H1 (cell line): ENCODE measurements at regions not wholly inside any gene's neighbourhood (a gene's known extent, or its start where the extent isn't known, plus 50 kb on each side); places are given as distances from the start of the nearest gene placed in this dataset.

Experiments used
- CTCF ChIA-PET: fragments of 300-600 bp; sonication (Branson Sonifier 250); formaldehyde crosslinking; loops from one replicate; lab custom pipeline; 2021; ENCODE audit not compliant: partially characterized antibody; lab: Charles Lee
- POLR2A ChIA-PET: fragments of 300-600 bp; sonication (Branson Sonifier 250); formaldehyde crosslinking; loops from one replicate; lab custom pipeline; 2021; ENCODE audit warnings: inconsistent platforms; ENCODE audit not compliant: partially characterized antibody; lab: Charles Lee
- DNase-seq, 2 experiments: peaks; one replicate each; pipeline versions ENCODE4 v3.0.0 to v3.0.0-alpha.2; 2010 to 2022; ENCODE audit warnings: low spot score in 2 of 2, low read depth in 1 of 2, mixed read lengths in 1 of 2
- FAIRE-seq: peaks from 2 replicates; lab custom pipeline; 2011; peaks lifted over from hg19 to GRCh38; lab: Jason Lieb, UNC
- H2AFZ ChIP-seq: 2 replicates; pipeline ENCODE4 v1.8.1; 2012; ENCODE audit warnings: low read length, inconsistent platforms
- H2AK5ac ChIP-seq: 2 replicates; pipeline ENCODE4 v1.6.1; 2013; ENCODE audit warnings: low read depth, low read length
- H2BK120ac ChIP-seq: replicated peaks from 2 replicates; pipeline ENCODE3; 2013; ENCODE audit warnings: low read depth, low read length, inconsistent platforms
- H2BK12ac ChIP-seq: 2 replicates; pipeline ENCODE4 v1.6.1; 2013; ENCODE audit warnings: low read depth, low read length
- H2BK15ac ChIP-seq: 2 replicates; pipeline ENCODE4 v1.6.1; 2013; ENCODE audit warnings: low read length
- H2BK20ac ChIP-seq: 2 replicates; pipeline ENCODE4 v1.6.1; 2013; ENCODE audit warnings: low read length
- H2BK5ac ChIP-seq: 2 replicates; pipeline ENCODE4 v1.6.1; 2013; ENCODE audit warnings: low read depth, low read length
- H3K14ac ChIP-seq: 2 replicates; pipeline ENCODE4 v1.6.1; 2013; ENCODE audit warnings: inconsistent platforms; ENCODE audit not compliant: insufficient read length
- H3K18ac ChIP-seq: 2 replicates; pipeline ENCODE4 v1.6.1; 2013; ENCODE audit warnings: low read length; ENCODE audit errors: extremely low read depth
- H3K23ac ChIP-seq: 2 replicates; pipeline ENCODE4 v1.6.1; 2013; ENCODE audit warnings: inconsistent platforms; ENCODE audit not compliant: insufficient read length
- H3K23me2 ChIP-seq: 2 replicates; pipeline ENCODE4 v1.6.1; 2013; ENCODE audit warnings: low read depth, low read length
- H3K27ac ChIP-seq: 2 replicates; pipeline ENCODE4 v1.6.1; 2011; ENCODE audit warnings: low read depth, low read length, inconsistent platforms
- H3K27me3 ChIP-seq, 4 experiments: replicated peaks in 1 of 4; 1 replicate in 1 of 4; 2 replicates in 3 of 4; pipeline versions ENCODE4 v1.6.1 to v1.8.1; 2011 to 2013; ENCODE audit warnings: low read length in 3 of 4, mild to moderate bottlenecking in 3 of 4, inconsistent platforms in 2 of 4, mixed read lengths in 2 of 4, moderate library complexity in 1 of 4; ENCODE audit not compliant: control insufficient read depth in 3 of 4, insufficient read depth in 3 of 4; ENCODE audit errors: extremely low read depth in 1 of 4
- H3K36me3 ChIP-seq, 4 experiments: 2 replicates each; pipeline versions ENCODE4 v1.6.1 to v1.8.1; 2011 to 2013; ENCODE audit warnings: mild to moderate bottlenecking in 4 of 4, low read length in 3 of 4, moderate library complexity in 2 of 4, control low read depth in 1 of 4, inconsistent platforms in 1 of 4; ENCODE audit not compliant: insufficient read depth in 4 of 4, control insufficient read depth in 2 of 4
- H3K4ac ChIP-seq: replicated peaks from 2 replicates; pipeline ENCODE3; 2013; ENCODE audit warnings: low read length, low read depth, mixed read lengths, inconsistent platforms; ENCODE audit not compliant: insufficient read length
- H3K4me1 ChIP-seq, 4 experiments: replicated peaks in 1 of 4; 1 replicate in 1 of 4; 2 replicates in 3 of 4; pipeline versions ENCODE4 v1.6.1 to v1.8.1; 2011 to 2013; ENCODE audit warnings: low read length in 3 of 4, inconsistent platforms in 2 of 4, mixed read lengths in 1 of 4; ENCODE audit not compliant: insufficient read depth in 4 of 4, control insufficient read depth in 3 of 4
- H3K4me2 ChIP-seq, 2 experiments: 2 replicates each; pipeline versions ENCODE4 v1.6.1 to v1.8.1; 2011 to 2013; ENCODE audit warnings: low read depth in 2 of 2, low read length in 2 of 2, control low read depth in 1 of 2, inconsistent platforms in 1 of 2, mild to moderate bottlenecking in 1 of 2; ENCODE audit not compliant: insufficient read depth in 1 of 2
- H3K4me3 ChIP-seq, 4 experiments: fragments of 200-600, 300-600 bp in 1 of 4; sonication (generic), shearing (Covaris generic), sonication (Bioruptor Twin) in 1 of 4; 2 replicates each; pipeline versions ENCODE4 v1.5.1 to v1.8.1; 2011 to 2016; ENCODE audit warnings: low read length in 4 of 4, low read depth in 3 of 4, control low read depth in 2 of 4, inconsistent platforms in 2 of 4, mild to moderate bottlenecking in 2 of 4, mixed read lengths in 1 of 4, moderate library complexity in 1 of 4; ENCODE audit not compliant: insufficient read depth in 2 of 4; ENCODE audit errors: extremely low read depth in 1 of 4
- H3K56ac ChIP-seq: replicated peaks from 2 replicates; pipeline ENCODE3; 2013; ENCODE audit warnings: low read depth, mild to moderate bottlenecking, mixed read lengths, low read length, inconsistent platforms; ENCODE audit not compliant: insufficient read length
- H3K79me1 ChIP-seq: 2 replicates; pipeline ENCODE4 v1.6.1; 2013; ENCODE audit warnings: low read depth, low read length, control low read depth
- H3K79me2 ChIP-seq, 2 experiments: 2 replicates each; pipeline versions ENCODE4 v1.6.1 to v1.8.1; 2012 to 2013; ENCODE audit warnings: low read length in 2 of 2, mild to moderate bottlenecking in 2 of 2, inconsistent platforms in 1 of 2; ENCODE audit not compliant: insufficient read depth in 2 of 2, control insufficient read depth in 1 of 2
- H3K9ac ChIP-seq, 4 experiments: replicated peaks in 1 of 4; 1 replicate in 1 of 4; 2 replicates in 3 of 4; pipeline versions ENCODE4 v1.6.1 to v1.8.1; 2011 to 2013; ENCODE audit warnings: low read depth in 3 of 4, low read length in 3 of 4, control low read depth in 2 of 4, mild to moderate bottlenecking in 2 of 4, moderate library complexity in 2 of 4, inconsistent platforms in 1 of 4; ENCODE audit errors: extremely low read depth in 1 of 4
- H3K9me3 ChIP-seq, 2 experiments: 2 replicates each; pipeline versions ENCODE4 v1.6.1 to v1.8.1; 2012 to 2013; ENCODE audit warnings: mild to moderate bottlenecking in 2 of 2, moderate library complexity in 2 of 2, control low read depth in 1 of 2, inconsistent platforms in 1 of 2, low read depth in 1 of 2, low read length in 1 of 2, mixed read lengths in 1 of 2; ENCODE audit not compliant: insufficient read depth in 2 of 2
- H4K20me1 ChIP-seq, 2 experiments: replicated peaks in 1 of 2; 2 replicates each; pipeline versions ENCODE3 to v1.8.1; 2011 to 2013; ENCODE audit warnings: inconsistent platforms in 2 of 2, low read length in 2 of 2, mild to moderate bottlenecking in 1 of 2; ENCODE audit not compliant: insufficient read depth in 2 of 2, control insufficient read depth in 1 of 2
- H4K5ac ChIP-seq: 2 replicates; pipeline ENCODE4 v1.6.1; 2013; ENCODE audit warnings: low read length, low read depth, mixed read lengths, inconsistent platforms; ENCODE audit not compliant: insufficient read length
- H4K8ac ChIP-seq: 2 replicates; pipeline ENCODE4 v1.8.0; 2013; ENCODE audit warnings: mild to moderate bottlenecking, moderate library complexity, low read length, inconsistent platforms; ENCODE audit not compliant: insufficient read depth; ENCODE audit errors: extremely low read depth
- H4K91ac ChIP-seq: replicated peaks from 2 replicates; pipeline ENCODE3; 2013; ENCODE audit warnings: low read length, mixed read lengths, inconsistent platforms; ENCODE audit not compliant: insufficient read length
- CHD2 ChIP-seq: IDR thresholded peaks from 2 replicates; pipeline ENCODE4 v1.6.1; 2012; ENCODE audit warnings: low read length, improper control_type of control experiment
- E2F6 ChIP-seq: IDR thresholded peaks from 2 replicates; pipeline ENCODE4 v1.6.1; 2012; ENCODE audit warnings: inconsistent platforms
- JUN ChIP-seq: IDR thresholded peaks from 2 replicates; pipeline ENCODE4 v1.6.1; 2011; ENCODE audit warnings: low read depth, mild to moderate bottlenecking, improper control_type of control experiment, low read length
- TAF7 ChIP-seq: optimal IDR thresholded peaks from 2 replicates; pipeline ENCODE3; 2011; ENCODE audit warnings: low read depth, mild to moderate bottlenecking, inconsistent platforms, low read length, moderate library complexity, borderline replicate concordance
- WGBS, 2 experiments: shearing (Covaris generic) in 1 of 2; methylation state at CpG; one replicate each; pipeline versions ENCODE4 v1.1.6 to v1.1.7; 2013 to 2015; ENCODE audit warnings: low lambda C conversion rate in 2 of 2, mixed read lengths in 2 of 2, inconsistent platforms in 1 of 2, low coverage in 1 of 2, missing lambda C conversion rate in 1 of 2; ENCODE audit not compliant: insufficient replicate concordance in 2 of 2, insufficient coverage in 1 of 2, insufficient read length in 1 of 2; ENCODE audit errors: extremely low coverage in 1 of 2, missing lambda C conversion rate in 1 of 2; 5-methylcytosine and 5-hydroxymethylcytosine counted together

- Histone ChIP-seq H2BK120ac (no peak overlapping the region), H2AK5ac (no peak overlapping the region), H2BK5ac (no peak overlapping the region), H3K79me2 (no peaks in the 10 kb centered on the region), H2BK20ac (no peak overlapping the region), H2BK12ac (no peak overlapping the region), H4K5ac (no peak overlapping the region), H4K91ac (no peak overlapping the region), H3K4ac (no peak overlapping the region), H3K18ac (no peak overlapping the region), H3K4me3 (no peak overlapping the region), H3K27ac (no peak overlapping the region), H3K79me1 (no peaks in the 10 kb centered on the region), H4K8ac (no peak overlapping the region), H3K36me3 (no peaks in the 10 kb centered on the region), H4K20me1 (no peaks in the 10 kb centered on the region), H2AFZ (no peak overlapping the region), H3K27me3 (no peaks in the 10 kb centered on the region), H3K4me1 (no peaks in the 10 kb centered on the region), H3K14ac (no peak overlapping the region), H3K23ac (no peak overlapping the region), H3K56ac (no peak overlapping the region), H3K23me2 (no peaks in the 10 kb centered on the region; the same call in 1 of the 2 replicates), H3K9ac (no peak overlapping the region), H2BK15ac (no peak overlapping the region), H3K4me2 (no peak overlapping the region), H3K9me3 (no peaks in the 10 kb centered on the region)
- POLR2A ChIA-PET: no interaction called here
- DNase-seq: no peak
- no peak for TF ChIP-seq JUN
- no peak for TF ChIP-seq TAF7
- TF ChIP-seq CHD2: no peak
- no peak for TF ChIP-seq E2F6
- WGBS, 2 experiments: 92% methylated on average over 7 of the region's 7 CpGs; no CpG with 5 or more reads in 1 of the 2 experiments
- CTCF ChIA-PET: interaction anchor here (0.7 to 1.1 kb wide), 5 partner anchors 14 to 821 kb away, joined by 3 to 7 read pairs (median 3); no protein-coding TSS in a partner anchor
- no peak for FAIRE-seq
Measured at GRCh38 chr11:28483072-28483867, 375.1 kb downstream of the METTL15 start.
